Peyer's patch (tissue), 4 donors: ENCODE measurements at regions not wholly inside any gene's neighbourhood (a gene's known extent, or its start where the extent isn't known, plus 50 kb on each side); places are given as distances from the start of the nearest gene placed in this dataset.
"Not testable (repeated sequence)": the region's sequence is repeated elsewhere in the genome, so short reads cannot be mapped to it uniquely, and the experiment has no call there.

Experiments used
- DNase-seq, 3 donors: peaks; one replicate each; pipeline ENCODE4 v3.0.0-alpha.2; 2017 to 2019
- H3K27ac ChIP-seq, 4 donors: fragments of 200-600 bp; sonication (generic); one replicate each; pipeline ENCODE4 v1.5.1; 2016 to 2019
- H3K27me3 ChIP-seq, 2 donors: fragments of 200-600 bp; sonication (generic); one replicate each; pipeline ENCODE4 v1.5.1; 2019
- H3K36me3 ChIP-seq, 3 donors: fragments of 200-600 bp; sonication (generic); one replicate each; pipeline ENCODE4 v1.5.1; 2016 to 2019
- H3K4me1 ChIP-seq, 4 donors: fragments of 200-600 bp; sonication (generic); one replicate each; pipeline ENCODE4 v1.5.1; 2016 to 2019
- H3K4me3 ChIP-seq, 4 donors: fragments of 200-600 bp; sonication (generic); 1 replicate in 3 of 4; 2 replicates in 1 of 4; pipeline ENCODE4 v1.5.1; 2016 to 2019; ENCODE audit warnings: mild to moderate bottlenecking in 1 of 4
- H3K9me3 ChIP-seq, 4 donors: fragments of 200-600 bp; sonication (generic); one replicate each; pipeline ENCODE4 v1.5.1; 2016 to 2019; ENCODE audit warnings: mild to moderate bottlenecking in 1 of 4
- CTCF ChIP-seq, 6 experiments: fragments of 450-650 bp in 4 of 6; fragments of 200-600 bp in 2 of 6; sonication (generic) in 1 of 6; IDR thresholded peaks; one replicate each; pipeline ENCODE4 v1.5.1; 2017 to 2019; ENCODE audit warnings: antibody characterized with exemption in 6 of 6, mild to moderate bottlenecking in 3 of 6, moderate library complexity in 1 of 6
- POLR2A ChIP-seq, 2 donors: fragments of 450-650 bp; IDR thresholded peaks; one replicate each; pipeline ENCODE4 v1.5.1; 2017; ENCODE audit warnings: antibody characterized with exemption in 2 of 2, mild to moderate bottlenecking in 2 of 2, moderate library complexity in 2 of 2

GRCh38 chr5:171720086-171720485 lies 65.5 kb upstream of the SMIM23 start:
- Histone ChIP-seq H3K4me1 (no peaks in the 10 kb centered on the region), H3K27me3 (no peaks in the 10 kb centered on the region), H3K4me3 (no peak overlapping the region), H3K36me3 (no peaks in the 10 kb centered on the region), H3K27ac (no peak overlapping the region), H3K9me3 (no peaks in the 10 kb centered on the region)
- TF ChIP-seq POLR2A (IDR thresholded peaks at IDR 0.05) (no peak), CTCF (IDR thresholded peaks at IDR 0.05) (no peak)
- DNase-seq: no peak

GRCh38 chr5:171721464-171721863 lies 64.2 kb upstream of the SMIM23 start:
- H3K36me3 ChIP-seq: no peaks in the 10 kb centered on the region
- no peak for DNase-seq
- no peak overlapping the region for H3K27ac ChIP-seq
- no peaks in the 10 kb centered on the region for H3K9me3 ChIP-seq
- no peaks in the 10 kb centered on the region for H3K27me3 ChIP-seq
- H3K4me3 ChIP-seq: no peak overlapping the region
- TF ChIP-seq POLR2A (IDR thresholded peaks at IDR 0.05) (no peak), CTCF (IDR thresholded peaks at IDR 0.05) (no peak)
- no peaks in the 10 kb centered on the region for H3K4me1 ChIP-seq

- Histone ChIP-seq H3K9me3 (no peaks in the 10 kb centered on the region), H3K4me1 (no peaks in the 10 kb centered on the region), H3K4me3 (no peak overlapping the region), H3K27me3 (no peaks in the 10 kb centered on the region), H3K27ac (no peak overlapping the region), H3K36me3 (no peaks in the 10 kb centered on the region)
- DNase-seq: no peak
- no peak for TF ChIP-seq CTCF (IDR thresholded peaks at IDR 0.05)
- no peak for TF ChIP-seq POLR2A (IDR thresholded peaks at IDR 0.05)
Observed at GRCh38 chr5:171724468-171725204, 61.0 kb upstream of the SMIM23 start.

GRCh38 chr5:171725205-171725601 lies 60.4 kb upstream of the SMIM23 start:
- TF ChIP-seq POLR2A (IDR thresholded peaks at IDR 0.05) (no peak), CTCF (IDR thresholded peaks at IDR 0.05) (no peak)
- no peak for DNase-seq
- no peaks in the 10 kb centered on the region for H3K4me1 ChIP-seq
- H3K9me3 ChIP-seq: no peaks in the 10 kb centered on the region
- no peak overlapping the region for H3K27ac ChIP-seq
- H3K27me3 ChIP-seq: no peaks in the 10 kb centered on the region
- no peak overlapping the region for H3K4me3 ChIP-seq
- no peaks in the 10 kb centered on the region for H3K36me3 ChIP-seq

GRCh38 chr5:171726819-171727218 lies 58.8 kb upstream of the SMIM23 start:
- H3K4me1 ChIP-seq, H3K27ac ChIP-seq, H3K9me3 ChIP-seq, H3K36me3 ChIP-seq, H3K4me3 ChIP-seq, DNase-seq, H3K27me3 ChIP-seq: not testable (repeated sequence)

- Histone ChIP-seq H3K4me3 (no peak overlapping the region), H3K9me3 (no peaks in the 10 kb centered on the region), H3K27ac (no peak overlapping the region), H3K36me3 (no peaks in the 10 kb centered on the region), H3K4me1 (no peaks in the 10 kb centered on the region), H3K27me3 (no peaks in the 10 kb centered on the region)
- no peak for DNase-seq
- no peak for TF ChIP-seq CTCF (IDR thresholded peaks at IDR 0.05)
Observed at GRCh38 chr5:171728686-171729085, 56.9 kb upstream of the SMIM23 start.
